NCI-H748 (cell line): ENCODE measurements at regions not wholly inside any gene's neighbourhood (a gene's known extent, or its start where the extent isn't known, plus 50 kb on each side); places are given as distances from the start of the nearest gene placed in this dataset.
A peak's percentile ranks its signal among the peaks of the same experiment; 100 is the strongest.

Experiments
- DNase-seq: peaks from one replicate; lab custom pipeline; 2025; ENCODE audit not compliant: unreplicated experiment; lab: John Stamatoyannopoulos, UW

- peak; percentile 6 for DNase-seq
Measured at GRCh38 chr10:2659660-2660209, 407.6 kb upstream of the PFKP start.

- peak; percentile 33 for DNase-seq
Measured at GRCh38 chr10:2658780-2659179, 408.6 kb upstream of the PFKP start.

GRCh38 chr10:2650328-2650727 lies 417.0 kb upstream of the PFKP start:
- DNase-seq = peak; percentile 70

GRCh38 chr10:2641028-2641427 lies 426.3 kb upstream of the PFKP start:
- no peak for DNase-seq

GRCh38 chr10:2633630-2634029 lies 433.7 kb upstream of the PFKP start:
- DNase-seq = no peak

- DNase-seq = peak; percentile 50
Measured at GRCh38 chr10:2631557-2632205, 435.7 kb upstream of the PFKP start.

- no peak for DNase-seq
Measured at GRCh38 chr10:2628705-2629104, 438.6 kb upstream of the PFKP start.

GRCh38 chr10:2627969-2628368 lies 439.4 kb upstream of the PFKP start:
- no peak for DNase-seq

GRCh38 chr10:2625094-2625493 lies 442.3 kb upstream of the PFKP start:
- DNase-seq = no peak

GRCh38 chr10:2623675-2624274 lies 443.6 kb upstream of the PFKP start:
- DNase-seq = no peak

- no peak for DNase-seq
Measured at GRCh38 chr10:2620827-2621521, 446.4 kb upstream of the PFKP start.

GRCh38 chr10:2619916-2620315 lies 447.4 kb upstream of the PFKP start:
- peak; percentile 84 for DNase-seq

- peak; percentile 93 for DNase-seq
Measured at GRCh38 chr10:2619472-2619871, 447.9 kb upstream of the PFKP start.

- peak; percentile 90 for DNase-seq
Measured at GRCh38 chr10:2618690-2619089, 448.7 kb upstream of the PFKP start.

- DNase-seq = no peak
Measured at GRCh38 chr10:2616215-2616614, 451.1 kb upstream of the PFKP start.

GRCh38 chr10:2611603-2612002 lies 455.7 kb upstream of the PFKP start:
- no peak for DNase-seq

GRCh38 chr10:2610946-2611345 lies 456.4 kb upstream of the PFKP start:
- DNase-seq = peak; percentile 74

GRCh38 chr10:2604891-2605290 lies 462.5 kb upstream of the PFKP start:
- DNase-seq = no peak

- DNase-seq = no peak
Measured at GRCh38 chr10:2599571-2599970, 467.8 kb upstream of the PFKP start.

GRCh38 chr10:2592360-2593160 lies 474.8 kb upstream of the PFKP start:
- no peak for DNase-seq

- DNase-seq = no peak
Measured at GRCh38 chr10:2589196-2589595, 478.2 kb upstream of the PFKP start.
